LNCaP clone FGC (cell line): ENCODE measurements at regions not wholly inside any gene's neighbourhood (a gene's known extent, or its start where the extent isn't known, plus 50 kb on each side); places are given as distances from the start of the nearest gene placed in this dataset.
"Not testable (repeated sequence)": the region's sequence is repeated elsewhere in the genome, so short reads cannot be mapped to it uniquely, and the experiment has no call there.

Experiments
- DNase-seq: peaks from one replicate; pipeline ENCODE4 v3.0.0-alpha.2; 2011; ENCODE audit warnings: low read depth
- H3K4me3 ChIP-seq: 2 replicates; pipeline ENCODE4 v1.5.1; 2011; ENCODE audit warnings: mild to moderate bottlenecking, low read depth, low read length, control low read depth
- TF ChIP-seq, protein P1 (sequence below): IDR thresholded peaks from 2 replicates; pipeline ENCODE4 v1.5.1; 2012; ENCODE audit warnings: mild to moderate bottlenecking; ENCODE audit not compliant: control insufficient read depth, insufficient read depth; ENCODE audit errors: extremely low read depth

DNA sequence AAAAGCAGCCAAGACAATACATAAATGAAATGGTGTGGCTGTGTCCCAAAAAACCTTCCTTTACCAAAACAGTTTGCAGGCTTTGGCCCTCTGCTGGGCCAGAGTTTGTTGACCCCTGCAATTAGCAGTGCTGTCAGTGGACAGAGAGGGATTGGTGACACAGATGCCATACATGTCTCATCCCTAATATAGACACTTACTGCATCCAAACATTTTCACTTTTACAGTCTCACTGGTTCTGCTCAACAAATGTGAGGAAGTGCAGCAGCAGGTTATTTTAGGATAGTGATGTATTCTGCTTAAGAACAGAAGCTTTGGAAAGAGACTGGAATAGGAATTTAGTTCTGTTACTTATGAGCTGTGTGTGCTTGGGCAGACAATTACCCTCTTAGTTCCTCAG is 462.8 kb upstream of the LRRC7 start:
- H3K4me3 ChIP-seq: no peak overlapping the region
- DNase-seq: no peak
- TF ChIP-seq, protein P1, sequence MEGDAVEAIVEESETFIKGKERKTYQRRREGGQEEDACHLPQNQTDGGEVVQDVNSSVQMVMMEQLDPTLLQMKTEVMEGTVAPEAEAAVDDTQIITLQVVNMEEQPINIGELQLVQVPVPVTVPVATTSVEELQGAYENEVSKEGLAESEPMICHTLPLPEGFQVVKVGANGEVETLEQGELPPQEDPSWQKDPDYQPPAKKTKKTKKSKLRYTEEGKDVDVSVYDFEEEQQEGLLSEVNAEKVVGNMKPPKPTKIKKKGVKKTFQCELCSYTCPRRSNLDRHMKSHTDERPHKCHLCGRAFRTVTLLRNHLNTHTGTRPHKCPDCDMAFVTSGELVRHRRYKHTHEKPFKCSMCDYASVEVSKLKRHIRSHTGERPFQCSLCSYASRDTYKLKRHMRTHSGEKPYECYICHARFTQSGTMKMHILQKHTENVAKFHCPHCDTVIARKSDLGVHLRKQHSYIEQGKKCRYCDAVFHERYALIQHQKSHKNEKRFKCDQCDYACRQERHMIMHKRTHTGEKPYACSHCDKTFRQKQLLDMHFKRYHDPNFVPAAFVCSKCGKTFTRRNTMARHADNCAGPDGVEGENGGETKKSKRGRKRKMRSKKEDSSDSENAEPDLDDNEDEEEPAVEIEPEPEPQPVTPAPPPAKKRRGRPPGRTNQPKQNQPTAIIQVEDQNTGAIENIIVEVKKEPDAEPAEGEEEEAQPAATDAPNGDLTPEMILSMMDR: no peak

DNA sequence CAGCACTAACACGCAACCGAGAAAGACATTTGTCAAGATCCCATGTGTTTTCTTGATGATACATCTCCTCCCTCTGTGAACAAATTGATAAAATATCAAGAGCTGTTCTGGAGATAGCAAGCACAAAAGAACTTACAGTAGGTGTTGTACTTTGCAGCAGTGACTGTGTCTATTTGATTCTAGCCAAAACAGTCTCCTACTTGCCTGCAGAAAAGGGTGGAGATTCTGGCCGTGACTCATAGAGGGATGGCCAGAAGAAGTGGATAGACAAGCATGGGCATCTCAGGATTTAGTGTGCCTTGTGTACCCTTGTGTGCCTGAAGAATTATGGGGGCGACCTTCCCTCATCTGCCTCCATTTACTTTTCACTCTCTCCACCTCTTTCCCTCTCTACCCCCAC is 458.4 kb upstream of the LRRC7 start:
- H3K4me3 ChIP-seq: no peak overlapping the region
- TF ChIP-seq, protein P1: no peak
- no peak for DNase-seq

DNA sequence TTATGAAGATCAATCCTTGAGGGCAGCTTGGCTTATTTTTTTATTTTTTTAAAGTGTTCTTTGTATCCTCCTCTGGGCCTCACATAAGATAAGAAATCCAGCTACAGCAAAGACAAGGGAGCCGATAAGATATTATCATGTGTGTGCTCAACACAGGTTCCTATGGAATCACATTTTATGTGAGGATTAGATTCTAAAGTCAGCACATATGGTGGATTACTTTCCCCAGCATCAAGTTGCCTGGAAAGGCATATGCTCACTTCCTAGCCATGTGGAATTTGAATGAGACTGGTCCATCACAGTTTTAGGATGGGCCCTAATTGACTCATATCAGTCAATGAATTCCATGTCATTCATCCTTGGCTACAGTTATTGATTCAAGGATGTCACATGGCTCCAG is 456.9 kb upstream of the LRRC7 start:
- TF ChIP-seq, protein P1: no peak
- DNase-seq: no peak
- no peak overlapping the region for H3K4me3 ChIP-seq

DNA sequence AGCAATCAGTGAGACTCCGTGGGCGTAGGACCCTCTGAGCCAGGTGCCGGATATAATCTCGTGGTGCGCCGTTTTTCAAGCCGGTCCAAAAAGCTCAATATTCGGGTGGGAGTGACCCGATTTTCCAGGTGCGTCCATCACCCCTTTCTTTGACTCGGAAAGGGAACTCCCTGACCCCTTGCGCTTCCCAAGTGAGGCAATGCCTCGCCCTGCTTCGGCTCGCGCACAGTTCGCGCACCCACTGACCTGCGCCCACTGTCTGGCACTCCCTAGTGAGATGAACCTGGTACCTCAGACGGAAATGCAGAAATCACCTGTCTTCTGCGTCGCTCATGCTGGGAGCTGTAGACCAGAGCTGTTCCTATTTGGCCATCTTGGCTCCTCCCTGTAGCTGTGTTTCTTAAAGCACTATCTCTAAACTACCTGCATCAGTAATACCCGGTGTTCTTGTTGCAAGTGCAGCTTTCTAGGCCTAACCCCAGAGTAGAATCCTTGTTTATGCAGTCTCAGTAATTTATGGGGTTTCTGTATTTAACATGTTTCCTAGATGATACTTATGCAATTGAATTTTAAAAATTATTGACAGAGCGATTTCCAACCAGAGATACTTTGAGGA is 447.5 kb upstream of the LRRC7 start:
- H3K4me3 ChIP-seq, DNase-seq: not testable (repeated sequence)

DNA sequence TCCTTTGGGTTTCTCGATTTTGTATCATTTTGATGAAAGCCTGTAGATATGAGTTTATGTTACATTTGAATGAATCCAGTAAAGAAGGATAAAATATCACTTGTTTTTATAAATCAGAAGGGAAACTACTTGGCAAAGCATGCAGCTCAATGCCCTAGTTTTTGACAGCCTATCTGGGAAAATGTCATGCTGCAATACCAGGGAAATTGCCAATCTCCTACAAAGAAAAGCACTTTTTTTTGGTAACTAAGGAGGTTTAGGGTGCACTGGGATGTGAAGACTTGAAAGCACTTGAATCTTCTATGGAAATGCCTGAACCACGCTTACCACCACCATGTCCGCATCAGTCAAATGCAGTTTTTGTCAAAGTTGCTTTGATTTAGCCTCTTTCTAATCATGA is 446.9 kb upstream of the LRRC7 start:
- TF ChIP-seq, protein P1: no peak
- no peak for DNase-seq
- H3K4me3 ChIP-seq: no peak overlapping the region

DNA sequence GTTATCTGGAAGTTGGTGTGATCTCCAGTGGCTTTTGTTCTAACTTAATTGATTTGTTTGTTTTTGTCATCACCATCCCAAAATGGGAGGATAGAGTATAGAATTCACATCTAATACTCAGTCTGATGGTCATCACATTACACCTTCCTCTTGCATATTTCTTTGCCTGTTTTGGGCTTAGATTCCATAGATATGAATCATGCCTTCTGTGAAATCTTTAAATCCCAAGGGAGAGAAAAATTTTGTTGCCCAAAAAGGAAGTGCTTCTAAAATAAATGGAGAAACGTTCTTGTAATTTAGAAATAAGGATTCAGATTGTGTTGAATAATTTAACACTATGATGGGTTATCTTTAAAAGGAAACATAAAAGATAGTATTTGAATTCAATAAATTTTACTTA is 446.0 kb upstream of the LRRC7 start:
- no peak for DNase-seq
- no peak overlapping the region for H3K4me3 ChIP-seq
- TF ChIP-seq, protein P1: no peak

DNA sequence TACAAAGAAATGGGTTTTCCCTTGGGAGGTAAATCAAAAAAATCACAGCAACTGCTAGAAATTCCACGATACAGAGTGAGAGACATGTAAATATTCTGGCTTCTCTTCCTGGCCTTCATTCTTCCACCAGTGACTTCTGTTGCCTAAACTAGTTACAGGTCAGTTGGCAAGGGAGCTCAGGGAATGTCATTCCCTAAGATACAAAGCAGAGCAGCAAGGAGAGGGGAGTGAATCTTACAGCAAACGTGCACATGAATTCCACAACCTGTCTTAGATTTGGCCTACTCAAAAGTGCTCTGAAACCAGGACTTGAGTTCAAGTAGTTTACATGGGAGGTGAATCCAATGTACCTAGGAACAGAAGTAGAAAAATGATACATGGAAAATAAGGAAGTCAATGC is 445.3 kb upstream of the LRRC7 start:
- H3K4me3 ChIP-seq: no peak overlapping the region
- no peak for DNase-seq
- TF ChIP-seq, protein P1: no peak
